ENCODE measurements at regions not wholly inside any gene's neighbourhood (a gene's known extent, or its start where the extent isn't known, plus 50 kb on each side); places are given as distances from the start of the nearest gene placed in this dataset.

DNA sequence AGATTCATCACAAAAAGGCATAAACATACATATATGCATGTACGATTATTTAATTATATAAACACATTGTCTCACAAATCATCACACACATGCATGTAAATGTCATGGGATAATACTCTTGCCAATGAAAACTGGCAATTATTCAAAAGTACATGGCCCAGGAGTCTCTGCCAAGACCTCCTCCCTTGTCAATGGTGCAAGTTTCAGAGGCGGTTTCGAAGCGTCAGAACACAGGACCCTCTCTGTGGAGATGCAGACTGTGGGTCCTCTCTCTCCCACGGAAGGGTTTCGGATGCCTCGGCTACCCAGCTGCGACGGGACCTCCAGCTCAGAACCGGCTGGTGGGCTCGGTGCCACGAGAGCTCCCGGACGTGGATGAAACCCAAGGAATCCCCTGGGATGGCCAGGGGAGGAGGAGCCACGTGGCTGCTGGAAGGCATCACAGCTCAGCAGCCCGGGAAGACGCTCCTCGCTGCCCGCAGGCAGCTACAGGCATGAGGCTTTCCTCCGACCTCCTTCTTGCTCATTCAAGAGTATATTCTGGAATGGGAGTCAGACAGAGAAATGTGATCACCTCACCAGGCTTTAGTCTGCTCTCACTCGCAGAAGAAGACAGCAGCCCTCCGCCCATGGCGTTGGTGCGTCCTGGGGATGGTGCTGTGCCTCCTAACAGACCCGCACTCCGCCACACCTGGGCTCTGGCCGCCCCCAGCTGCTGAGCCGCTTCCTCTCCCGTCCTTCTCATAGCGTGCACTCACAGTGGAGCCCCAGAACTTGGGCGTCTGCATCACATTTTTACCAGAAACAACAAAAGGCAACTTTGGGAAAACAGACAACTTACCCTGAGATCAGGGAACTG lies 308.8 kb downstream of the IRX2 start:
- Histone ChIP-seq H3K27ac (ENCODE audit: low read length) (no peak overlapping the region), H3K27me3 (ENCODE audit: insufficient read depth, low read length, poor library complexity) (no peaks in the 10 kb centered on the region), H3K9me3 (ENCODE audit: insufficient read depth, low read length, severe bottlenecking) (no peaks in the 10 kb centered on the region), H2AFZ (ENCODE audit: low read depth, low read length) (no peak overlapping the region), H3K4me3 (ENCODE audit: low read depth in 1 of 2, low read length in 2 of 2) (no peak overlapping the region), H3K4me1 (ENCODE audit: insufficient read depth, low read length) (no peaks in the 10 kb centered on the region), H3K36me3 (ENCODE audit: insufficient read depth, low read length) (no peaks in the 10 kb centered on the region), H3K79me2 (ENCODE audit: insufficient read depth, low read length) (no peaks in the 10 kb centered on the region), H3K4me2 (ENCODE audit: insufficient read depth, low read length) (no peak overlapping the region), H3K9ac (ENCODE audit: low read depth, low read length) (no peak overlapping the region), H4K20me1 (ENCODE audit: insufficient read depth, low read length) (no peaks in the 10 kb centered on the region)
- no peak for ATAC-seq (ENCODE audit: insufficient read depth, low read depth)
- no peak for TF ChIP-seq EZH2 (IDR thresholded peaks at IDR 0.05; ENCODE audit: borderline replicate concordance, low read depth, low read length, severe bottlenecking)
- TF ChIP-seq, protein P1, sequence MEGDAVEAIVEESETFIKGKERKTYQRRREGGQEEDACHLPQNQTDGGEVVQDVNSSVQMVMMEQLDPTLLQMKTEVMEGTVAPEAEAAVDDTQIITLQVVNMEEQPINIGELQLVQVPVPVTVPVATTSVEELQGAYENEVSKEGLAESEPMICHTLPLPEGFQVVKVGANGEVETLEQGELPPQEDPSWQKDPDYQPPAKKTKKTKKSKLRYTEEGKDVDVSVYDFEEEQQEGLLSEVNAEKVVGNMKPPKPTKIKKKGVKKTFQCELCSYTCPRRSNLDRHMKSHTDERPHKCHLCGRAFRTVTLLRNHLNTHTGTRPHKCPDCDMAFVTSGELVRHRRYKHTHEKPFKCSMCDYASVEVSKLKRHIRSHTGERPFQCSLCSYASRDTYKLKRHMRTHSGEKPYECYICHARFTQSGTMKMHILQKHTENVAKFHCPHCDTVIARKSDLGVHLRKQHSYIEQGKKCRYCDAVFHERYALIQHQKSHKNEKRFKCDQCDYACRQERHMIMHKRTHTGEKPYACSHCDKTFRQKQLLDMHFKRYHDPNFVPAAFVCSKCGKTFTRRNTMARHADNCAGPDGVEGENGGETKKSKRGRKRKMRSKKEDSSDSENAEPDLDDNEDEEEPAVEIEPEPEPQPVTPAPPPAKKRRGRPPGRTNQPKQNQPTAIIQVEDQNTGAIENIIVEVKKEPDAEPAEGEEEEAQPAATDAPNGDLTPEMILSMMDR (IDR thresholded peaks at IDR 0.05; ENCODE audit: borderline replicate concordance, extremely low read depth, low read length, poor library complexity, severe bottlenecking), result no peak
- DNase-seq, result no peak

DNA sequence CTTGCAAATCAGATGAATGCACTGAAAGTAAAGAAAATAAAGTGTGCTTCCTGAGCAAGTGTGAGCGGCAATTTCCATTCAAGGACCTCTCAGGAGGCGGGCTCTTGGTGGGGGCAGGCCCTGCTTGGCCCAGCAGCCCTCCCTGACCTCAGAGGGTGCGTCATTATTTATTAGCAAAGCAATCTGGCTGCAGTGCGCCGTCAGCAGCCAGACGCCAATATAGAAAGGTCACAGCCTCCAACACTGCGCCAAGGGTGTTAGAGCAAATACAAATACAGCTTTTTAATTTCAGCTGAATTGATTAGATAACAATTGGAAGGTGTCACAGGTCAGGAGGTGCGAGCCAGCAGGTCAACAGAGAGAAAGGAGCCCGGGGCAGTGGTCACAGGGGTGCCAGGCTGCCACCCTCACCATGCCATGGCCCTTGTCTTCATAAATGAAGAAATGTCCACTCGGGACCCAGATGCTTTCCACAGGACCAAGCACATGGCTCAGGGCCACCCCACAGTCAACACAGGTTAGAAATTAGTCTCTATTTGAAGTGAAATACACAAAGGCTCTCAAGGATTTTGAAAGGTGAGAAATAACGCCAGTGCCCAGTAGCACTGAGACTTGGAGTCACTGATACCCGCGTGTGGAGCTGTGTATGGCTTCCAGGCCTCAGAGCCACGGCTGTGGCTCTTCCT lies 309.8 kb downstream of the IRX2 start:
- Histone ChIP-seq H3K27me3 (ENCODE audit: insufficient read depth, low read length, poor library complexity) (no peaks in the 10 kb centered on the region), H3K4me2 (ENCODE audit: insufficient read depth, low read length) (no peak overlapping the region), H3K27ac (ENCODE audit: low read length) (no peak overlapping the region), H4K20me1 (ENCODE audit: insufficient read depth, low read length) (no peaks in the 10 kb centered on the region), H3K4me3 (ENCODE audit: low read depth in 1 of 2, low read length in 2 of 2) (no peak overlapping the region), H3K79me2 (ENCODE audit: insufficient read depth, low read length) (no peaks in the 10 kb centered on the region), H3K4me1 (ENCODE audit: insufficient read depth, low read length) (no peaks in the 10 kb centered on the region), H3K36me3 (ENCODE audit: insufficient read depth, low read length) (no peaks in the 10 kb centered on the region), H2AFZ (ENCODE audit: low read depth, low read length) (no peak overlapping the region), H3K9ac (ENCODE audit: low read depth, low read length) (no peak overlapping the region), H3K9me3 (ENCODE audit: insufficient read depth, low read length, severe bottlenecking) (no peaks in the 10 kb centered on the region)
- TF ChIP-seq EZH2 (IDR thresholded peaks at IDR 0.05; ENCODE audit: borderline replicate concordance, low read depth, low read length, severe bottlenecking), result no peak
- TF ChIP-seq, protein P1 (IDR thresholded peaks at IDR 0.05; ENCODE audit: borderline replicate concordance, extremely low read depth, low read length, poor library complexity, severe bottlenecking), result no peak
- ATAC-seq (ENCODE audit: insufficient read depth, low read depth) (no peak), DNase-seq (no peak)

DNA sequence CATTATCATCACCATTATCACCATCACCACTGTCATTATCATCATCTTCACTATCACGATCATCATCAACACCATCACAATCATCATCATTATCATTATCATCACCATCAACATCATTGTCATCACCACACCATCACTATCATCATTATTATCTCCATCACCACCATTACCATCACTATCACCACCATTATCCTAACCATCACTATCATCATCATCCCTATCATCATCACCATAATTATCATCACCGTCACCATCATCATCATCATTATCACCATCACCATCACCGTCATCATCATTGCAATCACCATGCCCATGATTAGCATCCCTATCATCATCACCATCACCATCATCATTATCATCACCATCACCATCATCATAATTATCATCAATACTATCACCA lies 311.9 kb downstream of the IRX2 start:
- H3K4me2 ChIP-seq (ENCODE audit: insufficient read depth, low read length), result no peak overlapping the region
- H3K9me3 ChIP-seq (ENCODE audit: insufficient read depth, low read length, severe bottlenecking), result no peaks in the 10 kb centered on the region
- no peak overlapping the region for H3K9ac ChIP-seq (ENCODE audit: low read depth, low read length)
- no peaks in the 10 kb centered on the region for H3K36me3 ChIP-seq (ENCODE audit: insufficient read depth, low read length)
- no peaks in the 10 kb centered on the region for H4K20me1 ChIP-seq (ENCODE audit: insufficient read depth, low read length)
- no peak overlapping the region for H2AFZ ChIP-seq (ENCODE audit: low read depth, low read length)
- no peaks in the 10 kb centered on the region for H3K4me1 ChIP-seq (ENCODE audit: insufficient read depth, low read length)
- H3K27ac ChIP-seq (ENCODE audit: low read length), result no peak overlapping the region
- ATAC-seq (ENCODE audit: insufficient read depth, low read depth) (no peak), DNase-seq (no peak)
- TF ChIP-seq, protein P1 (IDR thresholded peaks at IDR 0.05; ENCODE audit: borderline replicate concordance, extremely low read depth, low read length, poor library complexity, severe bottlenecking), result no peak
- no peak for TF ChIP-seq EZH2 (IDR thresholded peaks at IDR 0.05; ENCODE audit: borderline replicate concordance, low read depth, low read length, severe bottlenecking)
- no peaks in the 10 kb centered on the region for H3K79me2 ChIP-seq (ENCODE audit: insufficient read depth, low read length)
- no peaks in the 10 kb centered on the region for H3K27me3 ChIP-seq (ENCODE audit: insufficient read depth, low read length, poor library complexity)
- no peak overlapping the region for H3K4me3 ChIP-seq (ENCODE audit: low read depth in 1 of 2, low read length in 2 of 2)

Measured in DND-41 (cell line).